HG02798 (cell line): ENCODE measurements at regions not wholly inside any gene's neighbourhood (a gene's known extent, or its start where the extent isn't known, plus 50 kb on each side); places are given as distances from the start of the nearest gene placed in this dataset.

ENCODE experiments used
- ATAC-seq: cut with Tn5 transposase; IDR thresholded peaks from one replicate; pipeline ENCODE4 v1.9.1; 2021; ENCODE audit warnings: mild to moderate bottlenecking; ENCODE audit not compliant: unreplicated experiment, poor library complexity

DNA sequence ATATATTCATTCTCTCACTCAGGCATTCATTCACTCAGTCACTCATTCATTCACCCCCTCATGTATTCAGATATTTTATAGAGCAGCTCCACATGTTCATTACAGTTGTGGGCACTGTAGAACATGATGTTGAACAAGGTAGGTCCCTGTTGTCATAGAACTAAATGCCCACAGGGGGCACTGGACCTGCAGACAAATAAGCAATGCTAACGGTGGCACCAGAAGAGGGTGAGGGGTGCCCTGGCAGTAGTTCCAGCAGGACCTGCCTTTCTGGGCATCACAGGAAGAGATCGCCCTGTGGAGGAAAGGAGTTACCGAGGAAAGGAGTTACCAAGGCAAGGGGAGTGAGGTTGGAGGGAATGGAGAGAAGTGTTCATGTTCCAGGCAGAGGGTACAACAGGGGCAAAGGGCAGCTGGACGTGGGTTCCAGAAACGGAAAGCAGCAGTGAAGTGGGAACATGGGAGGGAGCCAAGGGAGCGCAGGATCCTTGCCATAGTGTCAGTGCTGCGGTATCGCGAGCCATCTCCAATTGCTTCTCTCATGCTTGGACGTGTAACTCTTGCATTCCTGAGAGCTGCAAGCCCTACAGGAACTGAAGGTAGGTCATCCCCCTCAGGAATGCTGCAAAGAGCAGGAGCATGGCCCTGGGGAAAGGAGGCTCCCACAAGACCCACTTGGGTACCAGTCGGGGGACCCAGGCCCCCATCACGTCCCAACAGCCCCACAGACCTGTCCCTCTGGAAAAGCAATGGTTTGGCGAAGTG, 128.2 kb downstream of the EDN3 start:
- no peak for ATAC-seq

DNA sequence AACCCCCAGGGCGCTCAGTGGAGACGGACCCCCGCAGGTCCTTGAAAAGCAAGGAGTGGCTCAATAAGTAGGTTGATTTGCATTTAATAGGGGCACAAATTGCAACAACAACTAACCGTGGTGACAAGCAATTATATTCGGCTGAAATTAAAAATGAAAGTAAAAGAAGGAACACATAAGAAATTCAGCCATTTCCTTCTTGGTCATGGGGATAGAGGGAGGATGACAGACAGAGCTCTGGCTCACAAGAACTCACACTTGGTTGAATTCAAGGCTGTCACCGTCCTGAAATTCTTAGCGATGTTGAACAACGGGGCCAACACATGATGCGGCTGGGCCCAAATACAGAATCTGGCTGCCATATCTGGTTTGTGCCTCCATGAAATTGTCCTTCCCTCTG, 129.0 kb downstream of the EDN3 start:
- ATAC-seq: no peak

- no peak for ATAC-seq
Measured at GRCh38 chr20:59431014-59431413, 130.6 kb downstream of the EDN3 start.

GRCh38 chr20:59434960-59435359, 134.5 kb downstream of the EDN3 start:
- ATAC-seq: no peak

GRCh38 chr20:59435518-59435917, 135.1 kb downstream of the EDN3 start:
- ATAC-seq: no peak

DNA sequence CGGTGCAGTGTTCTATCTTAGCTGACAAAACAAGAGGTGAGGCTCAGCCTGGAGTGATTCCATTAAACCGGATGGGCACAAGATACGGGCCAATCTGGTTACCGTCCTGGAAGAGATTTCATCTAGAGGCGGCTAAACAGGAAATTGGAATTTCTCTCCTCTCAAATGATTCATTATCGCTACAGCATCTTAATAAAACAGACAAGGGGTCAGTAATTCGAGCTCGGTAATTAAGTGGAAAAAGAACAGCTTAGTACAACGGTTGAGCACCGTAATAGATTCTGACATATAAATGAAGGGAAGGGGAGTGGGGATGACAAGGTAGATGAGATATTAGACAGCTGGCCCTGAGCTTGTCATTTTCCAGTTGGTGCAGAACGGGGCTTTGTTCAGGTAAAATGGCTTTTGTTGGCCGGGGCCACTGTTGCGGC, 137.2 kb downstream of the EDN3 start:
- ATAC-seq: no peak

DNA sequence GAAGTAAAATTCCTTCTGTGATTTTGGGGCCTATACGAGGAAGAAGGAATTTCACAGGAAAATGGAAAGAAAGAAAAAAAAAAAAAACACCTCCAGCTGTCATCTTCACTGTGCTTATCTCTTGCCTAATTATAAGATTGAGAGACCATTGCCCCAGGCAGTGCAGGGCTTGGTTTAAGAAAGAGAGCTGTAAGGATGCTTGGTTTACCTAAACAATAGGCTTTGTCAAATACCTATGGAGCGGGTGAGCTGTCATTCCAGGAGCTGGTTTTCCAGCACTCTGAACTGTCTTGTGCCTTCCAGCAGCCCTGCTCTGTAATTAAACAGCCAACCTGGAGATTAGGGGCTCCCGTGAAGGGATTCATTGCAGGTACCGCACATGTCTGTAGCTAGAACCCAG, 137.8 kb downstream of the EDN3 start:
- ATAC-seq: no peak

GRCh38 chr20:59439243-59439642, 138.8 kb downstream of the EDN3 start:
- ATAC-seq: no peak

DNA sequence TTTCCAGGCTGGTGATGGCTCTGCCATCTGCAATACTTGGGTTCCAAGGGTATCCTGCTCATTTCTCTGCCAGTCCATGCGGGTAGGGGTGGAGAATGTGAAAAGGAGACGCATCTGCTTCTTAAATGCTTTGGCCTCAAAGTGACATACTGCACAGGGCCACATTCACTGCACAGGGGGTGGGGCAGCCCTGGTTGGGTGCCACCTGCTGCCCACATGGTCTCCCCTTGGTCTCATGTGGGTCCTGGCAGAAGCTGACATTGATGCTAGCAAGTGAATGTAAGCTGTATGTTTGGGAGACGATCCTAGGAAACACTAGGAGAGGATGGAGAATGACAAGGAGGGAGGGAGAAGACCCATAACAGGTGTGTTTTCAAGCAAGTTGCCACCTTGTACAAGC, 140.9 kb downstream of the EDN3 start:
- ATAC-seq: no peak

- no peak for ATAC-seq
Measured at GRCh38 chr20:59441860-59442810, 141.7 kb downstream of the EDN3 start.

DNA sequence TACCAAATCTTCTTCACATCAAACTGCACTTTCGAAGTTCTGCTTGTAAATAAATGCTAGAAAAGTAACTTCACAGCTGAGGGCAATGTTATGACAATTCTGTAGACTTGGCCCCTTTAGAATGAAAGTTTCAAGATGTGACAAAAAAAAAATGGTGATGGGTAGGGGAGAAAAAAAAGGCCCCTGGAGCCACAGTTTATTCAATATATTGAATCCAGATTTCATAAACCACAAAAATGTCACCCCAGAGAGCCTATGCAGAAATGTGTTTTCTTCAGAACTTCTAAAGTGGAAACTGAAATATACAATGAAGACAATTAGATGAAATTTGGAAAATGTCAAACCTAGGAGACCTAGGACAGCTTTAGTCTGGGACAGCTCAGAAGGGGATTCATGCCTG, 143.1 kb downstream of the EDN3 start:
- ATAC-seq: no peak

DNA sequence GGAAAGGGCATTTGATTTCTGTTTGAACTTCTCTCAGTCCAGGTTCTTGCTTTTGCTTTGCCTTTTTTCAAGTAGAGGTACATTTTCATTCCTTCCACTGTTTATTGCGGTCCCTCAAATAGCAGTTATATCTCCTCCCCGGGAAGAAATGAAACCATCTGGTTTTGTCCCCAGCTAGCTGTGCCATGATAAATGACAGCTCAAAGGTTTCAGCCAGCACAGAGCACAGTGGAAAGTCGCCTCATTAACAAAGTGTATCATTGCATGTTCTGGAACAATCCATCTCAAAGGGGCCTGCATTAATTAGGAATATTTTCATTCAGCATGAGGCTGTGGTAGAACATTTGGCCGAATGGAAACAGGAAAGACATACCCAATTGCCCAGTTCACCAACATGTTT, 146.0 kb downstream of the EDN3 start:
- no peak for ATAC-seq

- no peak for ATAC-seq
Measured at GRCh38 chr20:59448196-59448595, 147.8 kb downstream of the EDN3 start.

- ATAC-seq: no peak
Measured at GRCh38 chr20:59448851-59449444, 148.5 kb downstream of the EDN3 start.

- ATAC-seq: no peak
Measured at GRCh38 chr20:59451066-59451630, 150.7 kb downstream of the EDN3 start.

DNA sequence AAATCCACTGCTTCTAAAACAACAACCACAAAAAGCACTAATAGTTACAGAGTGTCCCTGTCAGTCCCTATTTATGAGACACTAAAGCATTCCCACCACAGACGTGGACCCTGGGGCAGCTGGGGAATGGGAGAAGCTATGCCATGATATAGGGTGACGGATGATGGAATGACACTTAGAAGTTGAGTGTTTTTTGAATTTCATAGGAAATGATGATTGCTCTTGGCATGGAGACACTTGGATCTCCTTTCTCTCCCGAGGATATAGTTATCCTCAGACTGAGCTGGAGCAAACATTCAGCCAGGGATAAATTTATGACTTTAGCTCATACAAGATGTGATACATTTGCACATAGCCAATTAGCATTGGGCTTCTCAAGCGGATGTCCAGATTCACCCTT, 151.2 kb downstream of the EDN3 start:
- ATAC-seq: no peak

DNA sequence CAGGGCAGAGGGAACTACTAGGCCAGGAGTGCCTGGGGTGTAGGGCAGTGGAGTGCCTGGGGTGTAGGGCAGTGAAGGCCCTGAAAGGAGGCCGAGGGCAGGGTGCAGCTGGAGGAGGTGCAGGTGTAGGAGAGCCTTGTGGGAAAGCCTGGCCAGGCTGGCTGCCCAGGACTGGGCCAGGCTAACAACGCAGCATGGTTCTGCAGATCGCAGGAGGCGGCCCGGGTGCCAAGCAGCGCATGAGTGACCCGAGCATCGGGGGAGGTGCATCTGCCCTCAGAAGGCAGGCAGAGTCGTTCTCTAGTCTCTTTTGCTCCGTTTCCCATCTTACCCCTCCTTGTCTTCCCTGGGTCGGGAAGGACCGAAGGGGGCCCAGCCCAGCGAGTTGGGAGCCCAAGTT, 151.5 kb upstream of the PHACTR3 start:
- ATAC-seq: no peak

DNA sequence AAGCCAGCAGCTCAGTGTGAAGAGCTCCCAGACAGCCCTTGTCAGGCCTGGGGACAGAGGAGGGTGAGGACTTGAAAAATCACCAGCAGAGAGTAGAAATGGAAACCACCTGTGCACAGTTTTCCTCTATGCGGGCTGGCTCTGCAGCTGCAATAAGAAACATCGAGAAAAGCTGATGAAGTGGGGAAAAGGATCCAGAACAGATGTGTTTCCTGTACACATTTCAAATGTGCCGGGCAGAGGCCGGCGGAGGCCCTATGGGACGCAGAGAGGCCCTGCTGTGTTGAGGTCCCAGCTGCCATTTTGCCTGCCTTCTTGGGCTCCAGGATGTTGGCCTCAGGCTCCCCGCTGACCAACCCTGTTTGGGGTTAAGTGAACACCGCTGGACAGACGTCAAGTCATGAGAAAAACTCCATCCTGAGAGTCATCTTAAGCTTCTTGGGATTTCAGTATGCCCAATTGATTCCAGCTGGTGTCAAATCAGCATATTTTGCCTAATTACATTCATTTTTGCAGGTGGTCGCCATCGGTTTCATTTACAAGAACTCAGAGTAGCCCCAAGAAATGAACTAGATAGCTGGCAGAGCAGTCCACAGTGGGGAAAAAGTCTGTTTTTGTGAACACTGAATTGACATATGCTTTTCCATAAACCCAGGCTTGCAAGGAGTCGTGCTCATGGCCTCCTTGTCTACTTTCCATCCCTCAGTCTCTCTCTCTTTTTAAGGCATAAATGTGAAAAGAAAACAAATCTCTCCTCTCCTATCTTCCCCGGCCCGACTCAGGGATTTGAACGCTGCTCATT, 150.4 kb upstream of the PHACTR3 start:
- ATAC-seq: no peak

GRCh38 chr20:59455402-59456341, 148.7 kb upstream of the PHACTR3 start:
- ATAC-seq: no peak
